Heart left ventricle (tissue), 16 donors: ENCODE measurements at regions not wholly inside any gene's neighbourhood (a gene's known extent, or its start where the extent isn't known, plus 50 kb on each side); places are given as distances from the start of the nearest gene placed in this dataset.
"Not testable (repeated sequence)": the region's sequence is repeated elsewhere in the genome, so short reads cannot be mapped to it uniquely, and the experiment has no call there.

Source experiments
- ATAC-seq, 4 donors: fragments of 200-7000 bp; cut with Tn5 transposase; one replicate each; pipeline ENCODE4 v1.9.1; 2020 to 2022; ENCODE audit warnings: moderate library complexity in 4 of 4, mild to moderate bottlenecking in 3 of 4, moderate number of reproducible peaks in 1 of 4
- DNase-seq, 5 donors: peaks; one replicate each; pipeline ENCODE4 v3.0.0-alpha.2; 2020
- H3K27ac ChIP-seq, 12 donors: fragments of 200-600 bp; sonication (generic) in 4 of 12; one replicate each; pipeline versions ENCODE4 v1.5.0 to v1.8.0; 2016 to 2022; ENCODE audit warnings: mild to moderate bottlenecking in 2 of 12
- H3K27me3 ChIP-seq, 9 donors: fragments of 200-600 bp; sonication (generic) in 2 of 9; one replicate each; pipeline versions ENCODE4 v1.5.1 to v1.8.0; 2016 to 2022; ENCODE audit warnings: mild to moderate bottlenecking in 3 of 9
- H3K36me3 ChIP-seq, 9 donors: fragments of 200-600 bp; sonication (generic) in 2 of 9; one replicate each; pipeline versions ENCODE4 v1.5.0 to v1.8.0; 2018 to 2022; ENCODE audit warnings: mild to moderate bottlenecking in 2 of 9
- H3K4me1 ChIP-seq, 12 donors: fragments of 200-600 bp; sonication (generic) in 4 of 12; one replicate each; pipeline versions ENCODE4 v1.5.0 to v1.8.0; 2016 to 2022; ENCODE audit warnings: mild to moderate bottlenecking in 3 of 12
- H3K4me3 ChIP-seq, 12 donors: fragments of 200-600 bp; sonication (generic) in 4 of 12; one replicate each; pipeline versions ENCODE4 v1.5.0 to v1.8.0; 2017 to 2022; ENCODE audit warnings: mild to moderate bottlenecking in 9 of 12, moderate library complexity in 4 of 12
- H3K9me3 ChIP-seq, 12 donors: fragments of 200-600 bp; sonication (generic) in 4 of 12; one replicate each; pipeline versions ENCODE4 v1.5.0 to v1.8.0; 2016 to 2022; ENCODE audit warnings: mild to moderate bottlenecking in 1 of 12
- POLR2A ChIP-seq, 2 donors: fragments of 450-650 bp; IDR thresholded peaks; one replicate each; pipeline ENCODE4 v1.6.1; 2017; ENCODE audit warnings: antibody characterized with exemption in 2 of 2, mild to moderate bottlenecking in 2 of 2, moderate library complexity in 2 of 2
- WGBS, 4 donors: extraction: QIAGEN DNeasy Blood & Tissue Kit in 2 of 4; methylation state at CpG; one replicate each; pipeline versions ENCODE4 v1.1.5 to v1.1.7; 2013 to 2018; 5-methylcytosine and 5-hydroxymethylcytosine counted together
- intact Hi-C, 10 donors: fragments of 100-400 bp; cut with DNase I; formaldehyde crosslinking; loops; one replicate each; pipeline versions ENCODE4 v1.11.1 to v1.14.2; 2022
- TF ChIP-seq, protein P1 (sequence below), 12 donors: fragments of 200-600 bp; sonication (generic) in 4 of 12; IDR thresholded peaks; one replicate each; pipeline versions ENCODE4 v1.5.0 to v1.8.0; 2018 to 2022; ENCODE audit warnings: antibody characterized with exemption in 12 of 12, mild to moderate bottlenecking in 5 of 12
- donor health status: ischemic (EF 13 %, LVEDD 7.1; RV severe dilation, severe dysfunction).
- donor health status: healthy with polysubstance abuse.
- donor health status: DM: no; HTN: yes; CAD: no.
- donor health status: DM: no; HTN: no; CAD: no.
- donor health status: ischemic (EF 25% LVEDD 6.9; RV normal size, moderate dysfunction).
- donor health status: ischemic (EF 25% LVEDD 5.7; RV mildly dilated, moderate dysfunction).
- donor health status: healthy.
- donor health status: DM: yes; HTN: yes; CAD: no.
- donor health status: ischemic (EF 35%, LVEDD 5.7; RV mildly dilated, moderate dysfunction).
- donor health status: nonischemic (EF 11% LVEDD 7.7; RV severe dilation, severe dysfunction).
- donor health status: DM: yes; HTN: yes; CAD: no.
- donor health status: PGD.
- donor health status: ischemic (EF 29% LVEDD 5.4; RV normal size, mild dysfunction).
- donor health status: nonischemic (EF 23%, LVEDD 6.1; RV moderate dilation, normal function).

DNA sequence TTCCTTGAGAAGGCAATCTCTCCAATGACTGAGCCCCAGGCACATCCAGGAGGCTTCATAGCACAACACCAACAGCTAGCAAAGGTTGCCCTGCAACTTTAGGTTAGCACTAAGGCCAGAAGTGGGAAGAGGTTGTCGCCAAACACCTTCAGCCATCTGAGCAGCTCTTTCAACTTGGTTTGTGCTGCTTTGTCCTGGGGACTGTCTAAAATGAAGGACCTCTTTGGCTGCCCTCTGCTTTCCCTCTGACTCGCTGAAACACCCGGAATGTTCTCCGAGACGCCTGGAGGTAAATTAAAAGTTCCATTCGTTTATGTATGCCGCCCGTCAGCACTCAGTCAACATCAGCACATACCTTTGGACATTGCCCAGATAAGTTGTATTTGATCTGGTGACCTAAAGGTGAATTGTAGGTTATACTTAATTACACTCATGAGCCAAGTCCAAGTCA lies 121.2 kb upstream of the NR2F2 start:
- no peaks in the 10 kb centered on the region for H3K4me1 ChIP-seq
- ATAC-seq (no peak), DNase-seq (no peak)
- no peak overlapping the region for H3K4me3 ChIP-seq
- peaks cover 0 to 24% (median 0%) of the 10 kb centered on the region in 12 donors for H3K9me3 ChIP-seq
- H3K27ac ChIP-seq, result no peak overlapping the region
- H3K36me3 ChIP-seq, result no peaks in the 10 kb centered on the region
- intact Hi-C loops, result loop anchor here in 1 of 10 donors (10.0 kb wide), 1 partner anchor 55 kb away; no protein-coding TSS in a partner anchor
- WGBS, 4 donors, result 57 to 81% (median 66%) methylated on average over 7 to 8 of the region's 8 CpGs
- TF ChIP-seq, protein P1, sequence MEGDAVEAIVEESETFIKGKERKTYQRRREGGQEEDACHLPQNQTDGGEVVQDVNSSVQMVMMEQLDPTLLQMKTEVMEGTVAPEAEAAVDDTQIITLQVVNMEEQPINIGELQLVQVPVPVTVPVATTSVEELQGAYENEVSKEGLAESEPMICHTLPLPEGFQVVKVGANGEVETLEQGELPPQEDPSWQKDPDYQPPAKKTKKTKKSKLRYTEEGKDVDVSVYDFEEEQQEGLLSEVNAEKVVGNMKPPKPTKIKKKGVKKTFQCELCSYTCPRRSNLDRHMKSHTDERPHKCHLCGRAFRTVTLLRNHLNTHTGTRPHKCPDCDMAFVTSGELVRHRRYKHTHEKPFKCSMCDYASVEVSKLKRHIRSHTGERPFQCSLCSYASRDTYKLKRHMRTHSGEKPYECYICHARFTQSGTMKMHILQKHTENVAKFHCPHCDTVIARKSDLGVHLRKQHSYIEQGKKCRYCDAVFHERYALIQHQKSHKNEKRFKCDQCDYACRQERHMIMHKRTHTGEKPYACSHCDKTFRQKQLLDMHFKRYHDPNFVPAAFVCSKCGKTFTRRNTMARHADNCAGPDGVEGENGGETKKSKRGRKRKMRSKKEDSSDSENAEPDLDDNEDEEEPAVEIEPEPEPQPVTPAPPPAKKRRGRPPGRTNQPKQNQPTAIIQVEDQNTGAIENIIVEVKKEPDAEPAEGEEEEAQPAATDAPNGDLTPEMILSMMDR (IDR thresholded peaks at IDR 0.05), result no peak
- no peak for TF ChIP-seq POLR2A (IDR thresholded peaks at IDR 0.05)
- no peaks in the 10 kb centered on the region for H3K27me3 ChIP-seq

DNA sequence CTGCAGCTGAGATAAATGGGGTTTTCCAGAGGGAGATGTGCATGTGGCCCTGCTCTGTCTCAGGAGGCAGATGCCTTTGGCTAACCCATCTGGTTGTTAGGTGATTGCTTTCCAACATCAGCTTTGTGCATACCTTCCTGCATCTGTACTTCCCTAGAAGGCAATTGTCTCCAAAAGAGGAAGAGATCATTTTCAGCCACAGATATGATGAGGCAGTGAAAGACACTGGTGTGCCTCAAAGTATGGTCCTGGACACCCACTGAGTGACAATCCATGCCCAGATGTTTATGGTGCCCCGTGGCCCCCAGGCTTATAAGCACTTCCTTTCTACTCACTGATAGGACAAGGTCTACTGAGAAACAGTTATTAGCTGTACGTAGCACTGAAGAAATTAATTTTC lies 117.5 kb upstream of the NR2F2 start:
- Histone ChIP-seq H3K36me3 (no peaks in the 10 kb centered on the region), H3K4me1 (no peaks in the 10 kb centered on the region), H3K27ac (no peak overlapping the region), H3K4me3 (no peak overlapping the region), H3K27me3 (no peaks in the 10 kb centered on the region), H3K9me3 (peaks cover 0 to 14% (median 0%) of the 10 kb centered on the region in 12 donors)
- no peak for DNase-seq
- TF ChIP-seq POLR2A (IDR thresholded peaks at IDR 0.05), result no peak
- TF ChIP-seq, protein P1 (IDR thresholded peaks at IDR 0.05), result no peak
- intact Hi-C loops, result no loop called here
- no peak for ATAC-seq
- 68 to 94% (median 84%) methylated on average over 2 of the region's 2 CpGs for WGBS, 4 donors

DNA sequence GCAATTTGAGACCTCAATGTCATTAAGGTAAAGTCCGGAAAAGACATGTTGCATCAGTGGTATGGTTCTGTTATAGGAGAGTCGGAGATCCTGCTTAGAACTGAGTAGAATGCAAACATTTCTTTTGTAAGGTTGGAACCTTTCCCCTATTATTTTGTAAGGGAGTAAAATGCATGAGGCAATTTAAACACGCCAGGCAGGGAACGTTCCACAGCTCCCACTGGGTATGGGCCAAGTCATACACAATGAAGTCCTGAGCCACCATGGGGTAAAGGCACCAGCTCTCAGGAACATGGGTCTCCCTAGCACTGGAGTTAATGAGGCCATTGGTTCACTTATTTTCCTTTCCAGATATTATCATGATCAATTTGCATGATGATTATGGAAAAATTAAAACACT lies 116.6 kb upstream of the NR2F2 start:
- peaks cover 0 to 14% (median 0%) of the 10 kb centered on the region in 12 donors for H3K9me3 ChIP-seq
- no peak for TF ChIP-seq POLR2A (IDR thresholded peaks at IDR 0.05)
- TF ChIP-seq, protein P1 (IDR thresholded peaks at IDR 0.05), result no peak
- ATAC-seq (no peak), DNase-seq (no peak)
- no peak overlapping the region for H3K4me3 ChIP-seq
- WGBS, 4 donors, result 81 to 96% (median 88%) methylated on average over 4 of the region's 4 CpGs
- H3K36me3 ChIP-seq, result no peaks in the 10 kb centered on the region
- H3K27ac ChIP-seq, result no peak overlapping the region
- intact Hi-C loops, result no loop called here
- no peaks in the 10 kb centered on the region for H3K4me1 ChIP-seq
- H3K27me3 ChIP-seq, result no peaks in the 10 kb centered on the region

DNA sequence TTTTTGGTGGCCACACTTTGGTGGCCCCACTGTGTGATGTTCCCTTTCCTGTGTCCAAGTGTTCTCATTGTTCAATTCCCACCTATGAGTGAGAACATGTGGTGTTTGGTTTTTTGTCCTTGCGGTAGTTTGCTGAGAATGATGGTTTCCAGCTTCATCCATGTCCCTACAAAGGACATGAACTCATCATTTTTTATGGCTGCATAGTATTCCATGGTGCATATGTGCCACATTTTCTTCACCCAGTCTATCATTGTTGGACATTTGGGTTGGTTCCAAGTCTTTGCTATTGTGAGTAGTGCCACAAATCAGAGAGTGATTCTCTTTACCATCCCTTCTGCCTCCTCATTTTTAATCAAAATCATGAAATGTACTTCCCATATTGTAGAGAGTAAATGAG lies 114.0 kb upstream of the NR2F2 start:
- not testable (repeated sequence) for ATAC-seq, H3K36me3 ChIP-seq
- 100% methylated on average over 1 of the region's 1 CpG; no CpG with 5 or more reads in 2 of the 4 donors for WGBS, 4 donors

DNA sequence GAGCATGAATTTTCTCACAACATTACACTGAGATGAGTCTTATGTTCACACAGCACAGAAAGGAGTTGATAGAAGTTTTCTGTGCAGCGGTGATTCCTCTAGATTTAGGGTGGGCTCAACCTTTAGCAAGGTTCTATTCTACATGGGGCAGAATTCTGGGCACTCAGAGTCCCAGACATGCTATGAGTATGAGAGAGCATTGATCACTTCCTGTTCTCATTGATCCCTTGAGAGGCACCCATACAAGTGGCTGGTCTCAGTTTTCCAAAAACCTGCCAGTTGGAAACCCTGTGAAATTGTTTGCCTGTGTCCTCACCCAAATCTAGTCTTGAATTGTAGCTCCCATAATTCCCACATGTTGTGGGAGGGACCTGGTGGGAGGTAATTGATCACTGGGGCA lies 112.5 kb upstream of the NR2F2 start:
- Histone ChIP-seq H3K27ac (no peak overlapping the region), H3K27me3 (no peaks in the 10 kb centered on the region), H3K4me3 (no peak overlapping the region), H3K9me3 (no peaks in the 10 kb centered on the region), H3K36me3 (no peaks in the 10 kb centered on the region), H3K4me1 (no peaks in the 10 kb centered on the region)
- TF ChIP-seq POLR2A (IDR thresholded peaks at IDR 0.05), result no peak
- no peak for ATAC-seq
- WGBS, 4 donors, result 89 to 98% (median 93%) methylated on average over 1 of the region's 1 CpG
- intact Hi-C loops, result no loop called here
- DNase-seq, result no peak

More for the DNA sequence above, 114.0 kb upstream of the NR2F2 start:
- H3K4me3 ChIP-seq, DNase-seq, H3K4me1 ChIP-seq, H3K27ac ChIP-seq, H3K9me3 ChIP-seq, H3K27me3 ChIP-seq, intact Hi-C loops: not testable (repeated sequence)
